GM19395 (cell line): ENCODE measurements at regions not wholly inside any gene's neighbourhood (a gene's known extent, or its start where the extent isn't known, plus 50 kb on each side); places are given as distances from the start of the nearest gene placed in this dataset.
"Not testable (repeated sequence)": the region's sequence is repeated elsewhere in the genome, so short reads cannot be mapped to it uniquely, and the experiment has no call there.

Source experiments
- ATAC-seq: cut with Tn5 transposase; IDR thresholded peaks from one replicate; pipeline ENCODE4 v1.9.1; 2021; ENCODE audit warnings: mild to moderate bottlenecking, moderate library complexity; ENCODE audit not compliant: unreplicated experiment

- ATAC-seq, result peak; percentile 8
Measured at GRCh38 chr2:144629935-144630334, 110.0 kb upstream of the ZEB2 start.

GRCh38 chr2:144628566-144628965 is 108.6 kb upstream of the ZEB2 start:
- no peak for ATAC-seq

- ATAC-seq, result no peak
Measured at GRCh38 chr2:144625626-144626025, 105.7 kb upstream of the ZEB2 start.

GRCh38 chr2:144625226-144625625 is 105.3 kb upstream of the ZEB2 start:
- no peak for ATAC-seq

GRCh38 chr2:144624451-144624850 is 104.5 kb upstream of the ZEB2 start:
- no peak for ATAC-seq

GRCh38 chr2:144622373-144622772 is 102.5 kb upstream of the ZEB2 start:
- ATAC-seq, result not testable (repeated sequence)

GRCh38 chr2:144621266-144621665 is 101.3 kb upstream of the ZEB2 start:
- ATAC-seq, result no peak

- no peak for ATAC-seq
Measured at GRCh38 chr2:144619760-144620159, 99.8 kb upstream of the ZEB2 start.

GRCh38 chr2:144617171-144617570 is 97.3 kb upstream of the ZEB2 start:
- not testable (repeated sequence) for ATAC-seq

- no peak for ATAC-seq
Measured at GRCh38 chr2:144615866-144616565, 96.1 kb upstream of the ZEB2 start.

GRCh38 chr2:144607891-144608521 is 88.1 kb upstream of the ZEB2 start:
- ATAC-seq, result no peak

GRCh38 chr2:144607099-144607498 is 87.2 kb upstream of the ZEB2 start:
- no peak for ATAC-seq

GRCh38 chr2:144606466-144607095 is 86.7 kb upstream of the ZEB2 start:
- no peak for ATAC-seq

- ATAC-seq, result no peak
Measured at GRCh38 chr2:144605231-144605840, 85.4 kb upstream of the ZEB2 start.

- ATAC-seq, result no peak
Measured at GRCh38 chr2:144603334-144603733, 83.4 kb upstream of the ZEB2 start.

GRCh38 chr2:144598906-144599305 is 79.0 kb upstream of the ZEB2 start:
- ATAC-seq, result no peak

- ATAC-seq, result no peak
Measured at GRCh38 chr2:144597894-144598593, 78.1 kb upstream of the ZEB2 start.

GRCh38 chr2:144597388-144597787 is 77.5 kb upstream of the ZEB2 start:
- ATAC-seq, result no peak

GRCh38 chr2:144596073-144596871 is 76.4 kb upstream of the ZEB2 start:
- peak; percentile 89 for ATAC-seq

- ATAC-seq, result no peak
Measured at GRCh38 chr2:144595686-144596072, 75.8 kb upstream of the ZEB2 start.
